22Rv1 (cell line): ENCODE measurements at regions not wholly inside any gene's neighbourhood (a gene's known extent, or its start where the extent isn't known, plus 50 kb on each side); places are given as distances from the start of the nearest gene placed in this dataset.

ENCODE experiments used
- CTCF ChIP-seq: fragments of 450-650 bp; IDR thresholded peaks from 2 replicates; pipeline ENCODE4 v1.5.1; 2017; ENCODE audit warnings: mild to moderate bottlenecking
- ZFX ChIP-seq: fragments of 450-650 bp; IDR thresholded peaks from 2 replicates; pipeline ENCODE4 v1.6.1; 2017; ENCODE audit warnings: antibody characterized with exemption, borderline replicate concordance

- TF ChIP-seq CTCF: no peak
- no peak for TF ChIP-seq ZFX
Observed at GRCh38 chr17:79513206-79513605, 97.6 kb downstream of the RBFOX3 start.
